A549 (cell line): ENCODE measurements at regions not wholly inside any gene's neighbourhood (a gene's known extent, or its start where the extent isn't known, plus 50 kb on each side); places are given as distances from the start of the nearest gene placed in this dataset.
A peak's percentile ranks its signal among the peaks of the same experiment; 100 is the strongest.

Source experiments
- ATAC-seq, 2 experiments: fragments of 200-7000 bp in 1 of 2; fragments of >200 bp in 1 of 2; cut with Nextera tagmentation in 1 of 2; cut with Tn5 transposase in 1 of 2; 3 replicates each; pipeline versions ENCODE4 v1.8.0 to v1.9.1; 2018 to 2020; ENCODE audit warnings: mild to moderate bottlenecking in 1 of 2, moderate library complexity in 1 of 2
- CTCF ChIA-PET: fragments of 300-600 bp; sonication (Branson Sonifier 250); formaldehyde crosslinking; extraction: SDS; loops from one replicate; lab custom pipeline; 2021; ENCODE audit warnings: antibody characterized with exemption, inconsistent platforms; lab: Yijun Ruan, JAX
- POLR2A ChIA-PET: fragments of 350-600 bp; formaldehyde crosslinking; extraction: SDS; loops from one replicate; lab custom pipeline; 2021; ENCODE audit warnings: antibody characterized with exemption, inconsistent platforms; lab: Yijun Ruan, JAX
- DNase-seq, 2 experiments: peaks; one replicate each; pipeline versions ENCODE4 v3.0.0 to v3.0.0-alpha.2; 2011 to 2016; ENCODE audit warnings: low read depth in 1 of 2, low spot score in 1 of 2
- FAIRE-seq: peaks from 2 replicates; lab custom pipeline; 2011; peaks lifted over from hg19 to GRCh38; lab: Jason Lieb, UNC
- H3K27ac ChIP-seq, 2 experiments: fragments of >200 bp; sonication (Bioruptor Twin); formaldehyde crosslinking; 3 replicates each; pipeline ENCODE4 v1.5.1; 2016 to 2017
- H3K4me1 ChIP-seq: fragments of >200 bp; sonication (Bioruptor Twin); formaldehyde crosslinking; 3 replicates; pipeline ENCODE4 v1.6.1; 2016
- H3K4me2 ChIP-seq: fragments of >200 bp; sonication (Bioruptor Twin); formaldehyde crosslinking; 3 replicates; pipeline ENCODE4 v1.6.1; 2016
- H3K4me3 ChIP-seq: fragments of >200 bp; sonication (Bioruptor Twin); formaldehyde crosslinking; 3 replicates; pipeline ENCODE4 v1.5.1; 2016
- H3K9me3 ChIP-seq: fragments of >200 bp; sonication (Bioruptor Twin); formaldehyde crosslinking; 3 replicates; pipeline ENCODE4 v1.6.1; 2016
- ATOH8 ChIP-seq: fragments of 250-450 bp; sonication (Bioruptor Pico); IDR thresholded peaks from 2 replicates; pipeline ENCODE4 v1.5.0; 2020; ENCODE audit warnings: low read depth, mild to moderate bottlenecking, moderate library complexity
- CBX2 ChIP-seq: fragments of 200-600 bp; sonication (generic); IDR thresholded peaks from 2 replicates; pipeline ENCODE4 v1.6.1; 2016; ENCODE audit warnings: low read depth, mild to moderate bottlenecking, borderline replicate concordance
- CHD2 ChIP-seq: fragments of 150-350 bp; IDR thresholded peaks from 2 replicates; pipeline ENCODE4 v1.6.1; 2014; ENCODE audit warnings: low read length; ENCODE audit not compliant: partially characterized antibody
- CHD4 ChIP-seq: fragments of 200-600 bp; sonication (generic); IDR thresholded peaks from 2 replicates; pipeline ENCODE4 v1.6.1; 2016; ENCODE audit warnings: antibody characterized with exemption, mild to moderate bottlenecking, borderline replicate concordance
- CTCF ChIP-seq: fragments of >200 bp; sonication (Bioruptor Twin); formaldehyde crosslinking; IDR thresholded peaks from 3 replicates; pipeline ENCODE4 v1.5.1; 2016
- EHF ChIP-seq: fragments of 250-450 bp; sonication (Bioruptor Pico); IDR thresholded peaks from 2 replicates; pipeline ENCODE4 v1.5.0; 2020; ENCODE audit warnings: mild to moderate bottlenecking
- ELK1 ChIP-seq: fragments of 150-350 bp; IDR thresholded peaks from 2 replicates; pipeline ENCODE4 v1.6.1; 2014; ENCODE audit warnings: low read depth, mild to moderate bottlenecking, low read length
- EP300 ChIP-seq, 2 experiments: fragments of >200 bp; sonication (Bioruptor Twin); formaldehyde crosslinking; IDR thresholded peaks; 2 replicates in 1 of 2; 3 replicates in 1 of 2; pipeline ENCODE4 v1.6.1; 2016 to 2017
- FOSL2 ChIP-seq, 2 experiments: fragments of 450-650 bp in 1 of 2; fragments of >200 bp in 1 of 2; sonication (Bioruptor Twin) in 1 of 2; formaldehyde crosslinking; IDR thresholded peaks; 2 replicates each; pipeline versions ENCODE4 v1.5.0 to v1.6.1; 2016 to 2020; ENCODE audit warnings: mild to moderate bottlenecking in 1 of 2, moderate library complexity in 1 of 2
- HDAC2 ChIP-seq: fragments of 200-600 bp; sonication (generic); IDR thresholded peaks from 2 replicates; pipeline ENCODE4 v1.6.1; 2016
- HES2 ChIP-seq: fragments of >200 bp; sonication (Bioruptor Twin); formaldehyde crosslinking; IDR thresholded peaks from 2 replicates; pipeline ENCODE4 v1.6.1; 2016
- HEYL ChIP-seq: fragments of 250-450 bp; sonication (Bioruptor Pico); IDR thresholded peaks from 2 replicates; pipeline ENCODE4 v1.8.0; 2021; ENCODE audit warnings: mild to moderate bottlenecking, moderate library complexity
- HMGXB4 ChIP-seq: fragments of 250-450 bp; sonication (Bioruptor Pico); IDR thresholded peaks from 2 replicates; pipeline ENCODE4 v1.5.0; 2021; ENCODE audit warnings: mild to moderate bottlenecking, moderate library complexity, borderline replicate concordance
- MAFK ChIP-seq: fragments of 450-650 bp; IDR thresholded peaks from 2 replicates; pipeline ENCODE4 v1.6.1; 2014; ENCODE audit not compliant: partially characterized antibody
- MAX ChIP-seq: IDR thresholded peaks from 2 replicates; pipeline ENCODE4 v1.6.1; 2012
- NFE2L2 ChIP-seq: fragments of 150-350 bp; conservative IDR thresholded peaks from 2 replicates; pipeline ENCODE4 v1.6.1; 2014; ENCODE audit warnings: low read length
- PHF8 ChIP-seq: fragments of 200-600 bp; sonication (generic); IDR thresholded peaks from 2 replicates; pipeline ENCODE4 v1.6.1; 2016; ENCODE audit warnings: low read depth, mild to moderate bottlenecking, antibody characterized with exemption, moderate library complexity, borderline replicate concordance
- RAD21 ChIP-seq, 2 experiments: fragments of >200 bp in 1 of 2; sonication (Bioruptor Twin) in 1 of 2; formaldehyde crosslinking in 1 of 2; IDR thresholded peaks in 1 of 2; conservative IDR thresholded peaks in 1 of 2; 2 replicates in 1 of 2; 3 replicates in 1 of 2; pipeline ENCODE4 v1.6.1; 2012 to 2018; ENCODE audit warnings: inconsistent platforms in 1 of 2
- RARB ChIP-seq: fragments of 250-450 bp; sonication (Bioruptor Pico); IDR thresholded peaks from 2 replicates; pipeline ENCODE4 v1.8.0; 2021; ENCODE audit warnings: mild to moderate bottlenecking, moderate library complexity
- SMC3 ChIP-seq: fragments of >200 bp; sonication (Bioruptor Twin); formaldehyde crosslinking; IDR thresholded peaks from 3 replicates; pipeline ENCODE4 v1.6.1; 2018; ENCODE audit warnings: inconsistent platforms
- ZC3H11A ChIP-seq: fragments of 450-650 bp; IDR thresholded peaks from 2 replicates; pipeline ENCODE4 v1.6.1; 2014; ENCODE audit warnings: antibody characterized with exemption, mild to moderate bottlenecking
- ZFP36 ChIP-seq: fragments of 450-650 bp; IDR thresholded peaks from 2 replicates; pipeline ENCODE4 v1.6.1; 2014; ENCODE audit warnings: borderline replicate concordance; ENCODE audit not compliant: partially characterized antibody
- WGBS: methylation state at CpG from one replicate; pipeline ENCODE4 v1.1.6; 2017; ENCODE audit errors: missing lambda C conversion rate; 5-methylcytosine and 5-hydroxymethylcytosine counted together

GRCh38 chr1:104702731-104703130 lies 953.0 kb downstream of the AMY1C start (continued):
- no peak for TF ChIP-seq HES2
- TF ChIP-seq, all 56 proteins: peak for 0

- peak overlapping the region; percentile 39 to 51; a peak in 4 of 6 replicates for H3K27ac ChIP-seq
- H3K4me2 ChIP-seq = peak overlapping the region; percentile 63
- FAIRE-seq (no peak), ATAC-seq (peak in 1 of 2 experiments; percentile 77; a peak in 3 of 6 replicates), DNase-seq (peak; percentile 2 to 78)
- 14% methylated on average over 9 of the region's 9 CpGs for WGBS
- ChIA-PET CTCF (no interaction called here), POLR2A (no interaction called here)
- no peak for TF ChIP-seq ZFP36
- peak; percentile 10; the same call in 1 of the 2 replicates for TF ChIP-seq MAX
- peak; percentile 28; the same call in 1 of the 2 replicates for TF ChIP-seq PHF8
- H3K9me3 ChIP-seq = no peaks in the 10 kb centered on the region
- peak overlapping the region; percentile 46 for H3K4me3 ChIP-seq
- no peaks in the 10 kb centered on the region for H3K4me1 ChIP-seq
Observed at GRCh38 chr1:104706631-104707147, 957.0 kb downstream of the AMY1C start.

GRCh38 chr1:104718752-104719151 lies 969.1 kb downstream of the AMY1C start:
- Histone ChIP-seq H3K27ac (no peak overlapping the region), H3K4me2 (no peak overlapping the region), H3K4me1 (no peaks in the 10 kb centered on the region), H3K9me3 (no peaks in the 10 kb centered on the region), H3K4me3 (no peak overlapping the region)
- WGBS = 22% methylated on average over 1 of the region's 1 CpG
- CTCF ChIA-PET = no interaction called here
- POLR2A ChIA-PET = no interaction called here
- TF ChIP-seq EHF (CRISPR knock-in tag) (no peak), MAFK (peak; percentile 45)
- FAIRE-seq (no peak), DNase-seq (no peak), ATAC-seq (no peak)

GRCh38 chr1:104720741-104721140 lies 971.0 kb downstream of the AMY1C start:
- POLR2A ChIA-PET = no interaction called here
- no peaks in the 10 kb centered on the region for H3K9me3 ChIP-seq
- ATAC-seq = no peak
- no peaks in the 10 kb centered on the region for H3K4me1 ChIP-seq
- no peak overlapping the region for H3K4me2 ChIP-seq
- CTCF ChIA-PET = no interaction called here
- TF ChIP-seq ZC3H11A (no peak), CTCF (no peak), NFE2L2 (0 out of 2 replicates have a peak, but pooled peaks have one; percentile 8), MAFK (peak; percentile 48)
- no peak for DNase-seq
- 50% methylated on average over 5 of the region's 5 CpGs for WGBS
- H3K27ac ChIP-seq = no peak overlapping the region
- no peak overlapping the region for H3K4me3 ChIP-seq
- no peak for FAIRE-seq

- ChIA-PET CTCF (no interaction called here), POLR2A (no interaction called here)
- Histone ChIP-seq H3K4me2 (no peak overlapping the region), H3K9me3 (no peaks in the 10 kb centered on the region), H3K27ac (no peak overlapping the region), H3K4me1 (no peaks in the 10 kb centered on the region), H3K4me3 (no peak overlapping the region)
- FAIRE-seq (no peak), ATAC-seq (no peak), DNase-seq (no peak)
- 4% methylated on average over 1 of the region's 1 CpG for WGBS
- TF ChIP-seq ELK1 (no peak), HMGXB4 (CRISPR knock-in tag) (no peak), RAD21 (conservative IDR thresholded peaks at IDR 0.05 in 1 of 2, IDR thresholded peaks at IDR 0.05 in 1 of 2) (no peak), CBX2 (no peak), EP300 (IDR thresholded peaks at IDR 0.05) (no peak), CHD4 (no peak), MAX (no peak), FOSL2 (IDR thresholded peaks at IDR 0.05) (no peak), FOSL2 (CRISPR knock-in tag; IDR thresholded peaks at IDR 0.05) (no peak), ATOH8 (CRISPR knock-in tag) (no peak), SMC3 (no peak), HDAC2 (no peak), RARB (CRISPR knock-in tag) (no peak), HEYL (CRISPR knock-in tag) (no peak), CHD2 (no peak)
Observed at GRCh38 chr1:104726917-104727316, 977.2 kb downstream of the AMY1C start.
